GM19324 (cell line): ENCODE measurements at regions not wholly inside any gene's neighbourhood (a gene's known extent, or its start where the extent isn't known, plus 50 kb on each side); places are given as distances from the start of the nearest gene placed in this dataset.
A peak's percentile ranks its signal among the peaks of the same experiment; 100 is the strongest.

Experiments used
- ATAC-seq: cut with Tn5 transposase; IDR thresholded peaks from one replicate; pipeline ENCODE4 v1.9.1; 2021; ENCODE audit warnings: mild to moderate bottlenecking, moderate library complexity; ENCODE audit not compliant: unreplicated experiment, low FRiP score

DNA sequence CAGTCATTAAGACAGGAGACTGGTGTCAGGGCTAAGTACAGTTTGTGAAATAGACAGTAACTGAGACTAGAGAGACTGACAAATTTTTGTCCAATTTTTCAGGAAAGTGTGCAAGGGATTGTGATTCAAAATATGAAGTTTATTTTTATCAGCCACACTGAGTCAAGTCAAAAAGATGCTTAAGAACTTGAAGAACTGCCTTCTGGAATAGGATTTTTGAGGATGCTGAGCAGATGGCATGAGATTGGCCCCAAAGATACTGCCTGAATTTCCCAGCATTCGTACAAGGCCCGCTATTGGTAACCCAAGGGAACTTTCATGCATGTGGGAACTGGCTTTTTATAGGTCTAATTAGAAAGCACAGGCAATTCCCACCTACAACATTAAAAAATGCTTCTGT is 610.0 kb downstream of the LMO4 start:
- no peak for ATAC-seq

DNA sequence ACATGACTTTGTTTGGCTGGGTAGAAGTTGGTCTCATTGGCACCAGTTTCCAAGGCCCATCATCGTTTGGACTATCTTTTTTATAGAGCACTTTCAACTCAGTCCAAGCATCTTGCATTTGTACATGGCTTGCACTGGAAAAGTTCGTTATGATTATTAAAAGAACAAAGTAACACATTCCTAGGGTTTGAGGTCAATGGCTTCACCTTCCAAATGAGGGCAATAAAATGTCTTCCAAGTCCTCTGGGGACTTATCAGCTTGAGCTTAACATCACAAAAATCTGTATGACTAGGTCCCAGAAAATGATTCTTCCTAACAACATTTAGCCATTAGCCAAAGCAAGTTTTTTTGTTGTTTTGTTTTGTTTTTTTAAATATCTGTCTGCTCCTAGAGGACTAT is 610.8 kb downstream of the LMO4 start:
- no peak for ATAC-seq

DNA sequence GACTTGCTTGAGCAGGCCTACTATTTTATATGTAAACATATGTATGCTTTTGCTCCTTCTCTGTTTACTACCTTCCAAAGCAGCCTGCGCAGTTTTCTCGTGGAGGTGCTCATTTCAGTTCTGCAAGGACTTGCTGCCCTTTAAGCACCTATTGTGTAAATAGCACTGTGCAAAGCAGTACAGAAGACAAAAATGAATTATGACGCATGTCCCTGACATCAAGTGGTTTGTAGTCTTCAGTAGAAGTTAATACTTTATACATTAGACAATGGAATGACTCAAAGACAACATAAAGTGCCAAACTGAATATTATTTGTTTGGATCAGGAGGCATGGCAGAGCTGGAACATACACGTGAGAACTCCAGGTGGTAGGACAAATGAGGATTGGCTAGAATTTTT is 611.7 kb downstream of the LMO4 start:
- no peak for ATAC-seq

DNA sequence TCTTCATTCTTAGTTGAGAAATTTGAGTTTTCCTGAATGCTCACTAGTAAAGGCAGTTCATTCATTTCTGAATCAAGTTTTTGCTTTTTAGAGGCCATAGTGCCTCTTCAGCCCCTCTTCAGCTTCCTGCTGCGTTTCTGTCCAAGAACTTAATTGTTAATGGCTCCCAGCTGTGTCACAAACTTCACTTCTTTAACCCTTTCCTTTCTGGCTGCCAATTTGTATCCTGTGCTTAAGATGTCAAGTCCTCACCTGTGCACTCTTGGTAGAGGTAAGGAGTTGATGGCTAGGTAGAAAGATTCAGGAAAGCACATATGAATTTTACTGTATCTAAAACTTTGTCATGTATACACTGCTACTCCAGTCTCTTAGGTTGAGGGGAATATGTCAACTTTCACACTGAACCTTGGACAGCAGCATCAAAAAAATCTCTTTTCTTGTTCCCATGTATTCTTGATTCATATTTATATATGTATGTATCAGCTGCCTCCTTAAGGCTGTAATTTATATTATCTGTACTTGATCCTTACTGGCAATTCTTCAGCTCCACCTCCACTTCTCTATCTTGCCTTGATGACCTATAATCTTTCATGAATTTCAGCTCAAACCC is 612.8 kb downstream of the LMO4 start:
- no peak for ATAC-seq

DNA sequence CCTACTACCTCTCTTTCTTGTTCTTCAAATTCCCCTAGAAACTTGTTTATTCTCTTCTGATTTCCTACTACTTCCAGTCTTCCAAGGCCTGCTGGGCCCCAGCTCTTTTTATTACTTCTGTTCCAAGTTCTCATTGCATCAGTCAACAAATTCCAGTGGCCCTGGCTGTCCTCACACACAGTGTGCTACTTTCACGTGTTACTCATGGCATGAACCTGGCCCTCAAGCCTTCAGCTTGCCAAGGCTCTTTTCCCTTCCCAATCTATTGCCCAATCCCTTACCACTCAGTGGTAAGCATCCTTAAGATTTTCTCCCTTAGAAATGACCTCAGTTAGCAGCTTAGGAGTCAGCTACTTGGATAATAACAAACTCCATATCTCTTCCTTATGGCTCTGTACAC is 613.5 kb downstream of the LMO4 start:
- no peak for ATAC-seq

DNA sequence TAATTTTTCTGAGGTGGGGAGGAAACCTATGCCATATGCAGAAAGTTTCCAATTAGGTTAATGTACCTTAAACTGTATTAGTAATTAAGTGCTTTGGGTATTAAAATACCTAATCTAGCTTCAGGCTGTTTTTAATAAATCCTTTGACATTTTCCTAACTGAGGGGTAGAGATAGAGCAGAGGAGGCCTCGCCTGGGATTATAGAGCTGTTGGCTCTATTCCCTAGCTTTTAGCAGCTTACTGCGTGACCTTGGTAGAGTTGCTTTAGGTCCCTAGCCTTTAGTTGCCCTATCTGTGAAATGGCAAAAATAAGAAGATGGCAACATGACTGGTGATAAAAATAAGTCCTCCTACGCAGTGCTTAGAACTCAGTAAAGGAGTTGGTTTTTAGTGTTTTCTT is 621.0 kb downstream of the LMO4 start:
- no peak for ATAC-seq

DNA sequence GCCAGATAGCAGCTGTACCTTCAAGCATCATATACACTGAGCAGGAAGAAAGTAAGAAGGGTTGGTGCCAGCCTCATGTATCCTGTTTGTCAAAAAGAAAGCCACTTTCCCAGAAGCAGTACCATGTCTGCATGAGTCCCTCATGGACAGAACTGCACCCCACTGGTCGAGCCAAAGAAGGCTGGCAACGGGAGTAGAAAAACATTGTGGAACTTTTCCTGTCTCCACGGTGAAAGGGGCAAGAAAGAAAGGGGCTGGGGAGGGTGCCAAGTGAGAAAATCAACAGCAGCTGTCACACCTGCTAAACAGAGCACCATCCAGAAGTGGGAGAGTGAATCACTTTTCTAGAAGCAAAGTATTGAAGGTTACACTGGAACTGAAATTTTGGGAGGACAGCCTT is 621.7 kb downstream of the LMO4 start:
- no peak for ATAC-seq

DNA sequence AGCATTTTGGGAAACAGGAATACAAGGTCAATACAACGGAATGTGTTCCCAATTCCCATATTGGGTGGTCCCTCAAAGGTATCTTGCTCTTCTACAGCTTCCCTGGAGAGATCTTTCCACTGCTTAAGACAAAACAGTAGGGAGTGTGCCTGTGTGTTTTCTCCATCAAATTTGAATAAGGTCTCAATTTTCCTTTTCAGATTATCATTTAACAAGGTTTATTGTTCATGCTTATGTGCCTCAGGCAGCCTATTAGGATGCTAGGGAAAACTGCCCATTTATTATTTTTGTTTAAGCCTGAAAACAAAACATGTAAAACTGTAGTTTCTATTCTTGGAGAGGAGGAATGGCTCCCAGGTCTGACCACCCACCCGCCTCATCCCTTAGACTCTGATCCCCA is 622.7 kb downstream of the LMO4 start:
- ATAC-seq, result no peak

DNA sequence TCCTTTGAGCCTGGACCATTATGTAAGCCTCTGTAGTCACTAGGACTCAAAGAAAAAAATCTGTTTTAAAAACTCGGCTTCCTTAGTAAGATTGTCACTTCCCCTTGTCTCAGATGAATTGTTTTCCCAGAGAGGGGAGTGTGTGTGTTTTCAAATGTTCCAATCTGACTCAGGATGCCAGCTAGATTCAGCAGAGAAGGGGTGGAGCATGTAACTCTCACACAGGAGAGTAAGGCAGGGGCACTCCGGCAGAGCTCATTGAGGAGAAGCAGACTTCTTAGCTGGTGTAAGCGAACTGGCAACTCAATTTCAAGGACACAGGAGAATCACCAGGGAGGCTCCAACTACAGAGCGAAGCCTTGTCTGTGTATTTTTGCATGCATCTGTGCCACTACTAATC is 623.2 kb downstream of the LMO4 start:
- no peak for ATAC-seq

DNA sequence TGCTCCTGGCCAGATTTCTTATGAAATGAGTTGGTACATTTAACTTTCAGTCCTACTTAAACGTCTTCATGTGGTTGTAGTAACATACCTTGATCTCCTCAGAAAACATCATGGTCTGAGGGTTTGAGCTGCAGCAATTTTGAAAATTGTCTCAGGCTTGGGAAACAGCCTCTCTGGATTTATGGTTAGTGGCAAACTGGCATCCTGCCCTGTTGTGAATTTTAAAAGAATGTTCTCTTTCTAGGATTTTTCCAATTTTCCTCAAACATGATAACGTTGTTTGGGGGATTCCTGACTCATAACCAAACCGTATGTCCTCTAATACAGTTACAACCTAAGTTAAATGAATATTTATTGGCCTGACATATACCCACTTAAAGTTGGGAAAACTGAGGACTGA is 624.4 kb downstream of the LMO4 start:
- no peak for ATAC-seq

DNA sequence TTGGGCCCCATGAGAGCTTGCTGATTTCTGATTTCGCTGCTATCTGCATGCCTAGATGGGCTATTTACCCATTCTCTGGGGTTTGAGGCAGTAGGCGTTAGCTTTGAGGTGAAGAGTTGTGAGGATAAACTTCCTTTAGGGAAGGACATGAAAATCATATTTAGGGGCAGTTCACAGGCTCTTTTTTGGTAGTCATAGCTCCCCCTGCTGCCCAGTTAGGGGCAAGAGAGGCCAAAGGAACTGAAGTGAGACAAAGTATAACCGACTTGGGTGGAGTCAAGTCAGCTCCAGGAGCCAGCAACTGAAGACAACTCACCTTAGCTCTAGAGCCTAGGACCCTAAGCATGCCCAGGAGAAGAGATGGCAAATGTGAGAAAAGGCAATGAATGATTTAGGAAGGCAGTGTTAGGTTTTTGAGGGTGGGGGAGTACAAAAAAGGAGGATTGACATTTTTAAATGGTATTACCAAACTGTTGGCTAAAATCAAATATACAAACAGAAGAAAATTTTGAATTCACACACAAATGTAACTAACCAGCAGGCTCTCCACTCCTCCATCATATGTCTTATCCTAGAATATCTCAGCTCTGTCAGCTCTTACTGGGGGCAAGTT is 625.2 kb downstream of the LMO4 start:
- ATAC-seq, result peak; percentile 62

DNA sequence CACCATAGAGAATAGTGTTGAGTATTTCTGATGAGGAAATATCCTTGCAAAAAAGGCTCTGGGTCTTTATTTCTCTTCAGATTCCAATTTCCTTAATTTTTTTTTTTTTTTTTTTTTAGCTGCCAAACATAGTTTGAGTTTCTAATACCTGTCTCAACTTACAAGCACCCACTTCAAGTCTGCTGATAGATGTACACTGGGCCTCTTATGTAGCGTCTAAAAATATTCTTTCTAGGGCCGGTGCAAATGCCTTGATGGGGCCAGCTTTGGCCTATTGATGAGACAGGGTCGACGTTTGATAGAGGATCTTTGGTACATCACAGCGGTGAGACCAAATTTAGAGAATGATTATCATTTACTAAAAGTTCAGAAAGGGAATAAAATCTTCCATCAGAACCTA is 626.4 kb downstream of the LMO4 start:
- ATAC-seq, result no peak

DNA sequence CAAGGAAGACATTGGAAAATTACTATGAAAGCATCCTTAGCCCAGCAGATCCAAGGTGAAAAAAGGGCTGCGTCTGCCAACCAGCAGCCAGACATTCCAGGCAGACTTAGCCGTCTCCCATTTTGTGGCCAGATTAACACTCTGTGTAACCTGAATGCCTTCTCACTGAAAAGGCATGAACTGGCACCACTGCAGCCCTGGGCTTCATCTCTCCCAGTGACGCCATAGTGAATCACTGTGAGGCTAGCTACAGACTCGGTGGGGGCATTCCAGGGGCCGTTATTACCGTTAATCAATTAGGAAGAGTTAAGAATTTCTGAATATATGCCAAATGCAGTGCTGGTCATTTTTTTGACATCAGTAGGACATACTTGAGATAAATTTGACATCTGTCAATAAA is 627.4 kb downstream of the LMO4 start:
- no peak for ATAC-seq

DNA sequence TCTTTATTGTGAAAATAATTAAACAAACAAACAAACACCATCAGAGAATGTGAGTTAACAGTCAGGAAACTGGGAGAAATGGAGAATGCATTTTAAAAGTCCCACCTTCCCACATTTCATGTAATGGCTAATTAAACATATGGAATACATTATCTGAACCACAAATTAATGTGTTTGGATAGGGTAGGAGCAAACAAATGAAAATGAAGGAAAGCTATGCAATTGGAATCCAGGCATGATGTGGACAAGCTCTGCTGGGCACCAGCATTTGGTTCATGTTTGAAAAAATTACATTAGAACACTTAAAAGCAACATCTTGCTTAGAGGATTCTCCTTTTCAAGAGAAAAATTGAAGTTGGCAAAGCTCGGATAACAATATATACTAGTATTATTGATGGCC is 628.1 kb downstream of the LMO4 start:
- ATAC-seq, result no peak

DNA sequence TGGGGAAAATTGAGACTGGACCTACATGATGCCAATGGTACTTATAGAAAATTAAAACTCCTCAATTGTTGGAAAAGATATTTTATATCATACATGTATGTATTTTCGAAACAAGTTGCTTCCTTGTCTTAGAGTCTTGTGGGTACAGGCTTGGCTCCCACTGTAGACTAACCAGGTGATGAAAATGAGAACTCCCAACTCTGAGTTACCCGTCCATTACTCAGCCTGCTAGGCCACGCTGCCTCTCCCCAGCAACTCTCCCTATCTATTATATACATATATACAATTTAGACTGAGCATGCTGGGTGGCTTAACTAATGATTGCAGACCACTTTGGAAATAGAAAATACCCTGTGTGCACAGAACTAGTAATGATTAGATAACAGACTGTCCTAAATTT is 628.7 kb downstream of the LMO4 start:
- ATAC-seq, result no peak

DNA sequence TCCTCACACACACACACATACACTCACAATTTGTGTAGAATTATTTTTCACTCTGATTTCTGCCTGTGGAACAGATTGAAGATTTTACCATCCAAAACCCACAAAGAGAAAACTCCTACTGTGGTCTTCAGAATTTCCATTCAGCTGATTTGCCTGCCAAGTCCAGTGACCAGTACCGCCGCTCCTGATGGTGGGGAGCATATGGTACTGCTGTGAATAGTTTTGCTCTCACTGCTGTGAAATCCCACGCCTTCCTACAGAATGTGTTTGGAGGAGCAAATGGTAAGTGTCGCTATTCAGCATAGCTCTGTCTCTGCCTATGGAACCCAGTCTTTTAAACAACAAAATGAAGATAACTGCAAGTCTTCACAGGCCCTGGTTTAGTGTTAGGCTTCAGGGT is 629.5 kb downstream of the LMO4 start:
- no peak for ATAC-seq

DNA sequence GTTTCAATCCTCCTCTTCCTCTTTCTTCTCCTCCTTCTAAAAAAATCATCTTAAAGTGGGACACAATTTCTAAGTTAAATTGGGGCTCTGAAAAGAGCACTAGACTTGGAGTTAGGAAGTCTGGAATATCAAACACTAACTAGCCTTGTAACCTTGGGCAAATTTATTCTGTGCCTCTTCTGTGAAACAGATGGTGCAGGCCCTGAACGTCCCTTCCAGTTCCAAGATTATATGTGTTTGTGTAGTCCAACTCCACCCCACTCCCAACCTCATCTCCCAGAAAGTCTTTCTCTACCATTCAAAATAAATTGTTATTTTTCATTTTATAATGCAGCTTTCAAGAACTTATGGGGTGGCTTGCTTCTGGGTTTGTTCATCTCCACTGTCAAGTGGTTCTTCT is 630.0 kb downstream of the LMO4 start:
- no peak for ATAC-seq

DNA sequence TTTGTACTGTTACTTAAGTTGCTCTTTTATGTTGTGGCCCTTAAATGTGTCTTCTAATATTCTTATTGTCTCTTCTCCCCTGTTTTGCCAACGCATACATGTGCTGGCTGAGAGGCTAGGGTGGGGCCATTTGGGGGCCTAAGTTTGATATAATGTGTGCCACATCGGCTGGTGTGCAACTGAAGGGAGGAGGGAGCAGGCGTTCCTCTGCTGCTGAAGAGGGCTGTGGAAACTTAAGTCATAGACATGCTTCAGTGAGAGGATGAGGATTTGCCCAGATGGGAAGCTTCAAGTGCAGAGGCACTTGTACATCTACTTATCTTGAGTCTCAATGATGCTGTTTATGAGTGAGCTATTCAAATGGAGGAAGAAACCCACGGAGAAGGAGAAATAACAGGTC is 630.6 kb downstream of the LMO4 start:
- ATAC-seq, result no peak

DNA sequence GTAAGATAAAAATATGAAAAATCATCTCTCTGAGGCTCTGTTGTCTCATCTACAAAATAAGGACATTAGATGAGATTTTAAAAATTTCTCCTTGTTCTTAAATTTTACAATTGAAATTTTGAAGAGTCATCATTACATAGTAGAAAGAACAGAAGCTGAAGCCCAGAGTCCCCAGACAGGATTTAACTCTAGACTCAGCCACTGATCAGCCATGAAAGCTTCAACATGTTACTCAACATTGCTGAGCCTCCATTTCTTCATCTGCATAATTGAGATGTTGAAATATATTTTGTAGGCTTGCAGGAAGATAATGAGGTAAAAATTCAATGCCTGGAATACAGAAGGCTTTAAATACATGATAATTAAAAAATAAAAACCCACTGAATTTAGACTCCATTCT is 633.3 kb downstream of the LMO4 start:
- ATAC-seq, result no peak

DNA sequence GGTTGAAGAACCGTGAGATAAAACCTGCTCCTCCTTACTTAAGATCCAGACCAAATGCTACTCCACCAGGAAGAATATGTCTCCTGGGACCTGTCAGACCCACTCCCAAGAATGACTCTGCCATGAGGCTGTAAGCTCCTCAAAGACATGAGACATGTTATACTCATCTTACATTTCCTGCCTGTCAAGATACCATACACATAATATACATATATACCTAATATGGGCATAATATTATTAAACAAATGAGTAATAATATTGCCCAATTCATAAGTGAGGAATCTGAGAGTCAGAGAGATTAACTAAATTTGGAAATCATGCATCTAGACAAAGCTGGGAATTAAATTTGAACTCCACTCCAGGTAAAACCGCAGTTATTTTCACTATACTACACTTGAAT is 634.9 kb downstream of the LMO4 start:
- ATAC-seq, result no peak

DNA sequence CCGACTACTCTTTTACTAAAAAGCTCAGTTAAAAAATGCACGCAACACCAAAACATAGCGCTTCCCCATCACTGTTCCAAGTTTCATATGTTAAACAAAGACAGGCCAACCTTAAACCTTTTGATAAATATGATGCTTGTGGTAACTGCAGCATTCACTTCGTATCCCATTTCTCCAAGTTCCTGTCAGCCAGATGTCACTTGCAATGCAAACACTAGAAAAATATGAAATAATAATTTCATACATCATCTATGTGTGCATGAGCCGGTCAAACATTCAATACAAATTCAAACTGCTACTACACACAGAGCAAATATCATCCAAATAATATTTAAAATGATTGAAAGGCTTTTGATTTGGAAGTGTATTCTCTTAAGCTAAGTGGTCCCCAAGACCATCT is 636.5 kb downstream of the LMO4 start:
- ATAC-seq, result no peak

DNA sequence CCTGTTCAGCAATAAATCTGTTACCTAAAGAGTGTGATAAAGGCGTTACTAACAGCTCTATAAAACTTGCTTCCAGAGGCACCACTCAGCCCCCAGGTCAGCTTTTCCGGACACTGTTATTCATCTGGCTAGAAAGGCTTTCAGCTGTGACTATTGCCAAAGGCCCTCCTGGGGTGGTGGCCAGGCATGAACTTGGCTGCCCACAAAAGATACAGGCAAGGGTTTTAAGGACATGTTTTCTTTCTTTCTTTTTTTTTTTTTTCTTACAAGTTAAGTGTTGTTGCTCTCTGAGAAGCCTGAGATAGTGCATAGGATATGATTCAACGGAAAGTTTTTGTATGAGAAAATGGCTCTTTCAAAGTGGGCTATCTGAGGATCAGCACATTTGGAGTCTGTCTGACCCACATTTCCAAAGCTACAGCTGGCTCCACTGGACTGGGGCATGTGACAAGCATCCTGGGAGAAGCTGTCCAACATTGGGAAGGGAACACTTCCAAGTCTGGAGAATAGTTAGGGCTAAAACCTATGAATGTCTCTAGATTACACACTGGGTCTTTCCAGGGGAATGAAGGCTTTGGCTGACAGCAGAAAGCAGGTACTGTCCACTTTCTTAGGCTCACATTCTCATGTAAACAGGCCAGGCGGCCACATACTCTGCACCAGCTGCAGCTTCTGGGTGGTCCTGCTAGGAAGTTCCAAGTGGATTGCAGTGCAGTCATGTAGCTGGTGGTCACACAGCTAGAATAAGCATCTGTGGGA is 639.7 kb downstream of the LMO4 start:
- ATAC-seq, result no peak
